GM12892 (cell line): ENCODE measurements at regions not wholly inside any gene's neighbourhood (a gene's known extent, or its start where the extent isn't known, plus 50 kb on each side); places are given as distances from the start of the nearest gene placed in this dataset.

Source experiments
- POLR2AphosphoS5 ChIP-seq: IDR thresholded peaks from 2 replicates; pipeline ENCODE4 v1.6.1; 2011; ENCODE audit warnings: low read depth, low read length, control low read depth
- TAF1 ChIP-seq: IDR thresholded peaks from 2 replicates; pipeline ENCODE4 v1.6.1; 2011; ENCODE audit warnings: low read depth, mild to moderate bottlenecking, control low read depth, low read length, borderline replicate concordance

GRCh38 chr16:47787696-47788095 is 326.6 kb downstream of the PHKB start:
- TF ChIP-seq POLR2AphosphoS5, result no peak
- no peak for TF ChIP-seq TAF1
